Embryonic facial prominence (tissue), 1 donor: ENCODE measurements at regions not wholly inside any gene's neighbourhood (a gene's known extent, or its start where the extent isn't known, plus 50 kb on each side); places are given as distances from the start of the nearest gene placed in this dataset.

Experiments used
- DNase-seq: peaks from one replicate; pipeline ENCODE4 v3.0.0-alpha.2; 2016; ENCODE audit errors: extremely low spot score

DNA sequence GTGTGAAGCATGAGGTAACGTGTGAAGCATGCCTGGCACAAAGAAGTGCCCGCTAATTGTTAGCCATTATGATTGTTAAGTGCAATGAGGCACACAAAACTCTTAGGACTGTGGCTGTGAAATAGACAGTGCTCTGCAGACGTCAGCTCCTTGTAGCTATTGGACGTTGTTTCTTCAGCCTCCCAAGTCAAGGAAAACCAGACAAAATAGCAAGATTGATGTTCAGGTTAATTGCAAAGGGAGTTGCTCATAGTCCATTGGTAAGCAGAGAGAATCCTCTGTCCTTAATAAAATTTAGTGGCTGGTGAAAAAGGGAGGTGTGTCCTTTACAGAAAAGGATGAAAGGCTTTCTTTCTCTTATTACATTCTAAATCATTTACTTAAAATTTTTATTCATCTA, 54.6 kb upstream of the MBP start:
- no peak for DNase-seq

DNA sequence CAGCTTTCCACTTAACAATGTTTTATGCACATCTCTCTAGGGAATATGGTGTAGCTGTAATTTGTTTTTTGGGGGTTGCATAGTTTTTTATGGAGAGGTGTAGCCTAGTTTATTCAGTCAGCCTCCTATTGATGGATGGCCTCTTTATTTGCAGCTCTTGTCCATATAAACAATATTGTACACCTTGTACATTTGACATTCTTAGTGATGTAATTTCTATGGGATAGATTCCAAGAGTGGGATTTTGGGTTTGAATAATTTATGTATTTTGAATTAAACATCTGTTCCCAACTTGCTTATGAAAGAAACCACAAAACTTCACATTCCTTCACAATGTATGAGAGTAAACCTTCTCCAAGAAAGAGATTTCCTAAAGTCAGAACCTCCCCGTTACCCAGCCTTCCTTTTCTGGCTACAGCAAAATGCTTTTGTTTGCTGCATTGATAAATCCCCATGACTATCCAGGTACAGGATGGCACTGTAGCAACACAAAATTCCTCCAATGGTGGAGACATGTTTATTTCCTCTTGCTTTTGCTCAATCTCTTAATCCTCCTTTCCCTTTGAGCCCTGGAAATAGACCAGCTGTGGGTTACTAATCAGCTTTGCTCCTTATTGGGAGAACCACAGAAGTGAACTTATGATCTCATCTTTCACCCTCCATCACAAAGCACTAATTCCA, 58.4 kb upstream of the GALR1 start:
- peak; percentile 50 for DNase-seq

DNA sequence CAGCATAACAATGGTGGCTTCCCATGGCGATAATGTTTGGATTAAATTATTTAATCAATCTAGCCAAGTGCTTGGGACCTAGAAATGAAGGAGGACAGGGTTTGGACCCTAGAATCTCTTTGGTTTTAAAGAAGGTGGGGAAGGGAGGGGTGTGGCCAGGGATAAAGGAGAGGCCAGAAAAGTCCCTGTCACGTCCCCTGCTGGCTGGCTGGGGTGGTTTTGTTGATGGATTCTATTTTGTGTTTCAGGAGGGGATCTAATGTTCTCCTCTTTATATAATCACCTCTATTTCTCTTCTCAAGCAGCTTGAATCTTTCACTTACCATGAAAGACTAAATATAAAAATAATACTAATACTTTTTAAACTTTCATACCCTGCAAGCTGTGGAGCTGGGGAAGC, 52.6 kb upstream of the GALR1 start:
- no peak for DNase-seq

DNA sequence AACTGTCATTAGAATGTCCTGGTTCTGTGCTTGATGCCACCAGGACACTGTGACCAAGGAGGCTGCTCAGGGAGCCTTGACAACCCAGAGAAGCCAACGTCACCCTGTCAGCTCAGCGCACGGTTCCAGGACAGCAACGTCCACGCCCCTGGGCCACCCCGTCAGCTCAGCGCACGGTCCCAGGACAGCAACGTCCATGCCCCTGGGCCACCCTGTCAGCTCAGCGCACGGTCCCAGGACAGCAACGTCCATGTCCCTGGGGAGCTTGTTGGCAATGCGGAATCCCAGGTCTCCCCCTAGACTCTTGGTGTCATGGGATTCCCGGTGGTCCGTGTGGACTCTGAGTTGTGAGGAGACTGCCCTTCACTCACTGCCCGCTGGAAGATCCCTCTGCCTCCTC, 51.0 kb upstream of the GALR1 start:
- no peak for DNase-seq

DNA sequence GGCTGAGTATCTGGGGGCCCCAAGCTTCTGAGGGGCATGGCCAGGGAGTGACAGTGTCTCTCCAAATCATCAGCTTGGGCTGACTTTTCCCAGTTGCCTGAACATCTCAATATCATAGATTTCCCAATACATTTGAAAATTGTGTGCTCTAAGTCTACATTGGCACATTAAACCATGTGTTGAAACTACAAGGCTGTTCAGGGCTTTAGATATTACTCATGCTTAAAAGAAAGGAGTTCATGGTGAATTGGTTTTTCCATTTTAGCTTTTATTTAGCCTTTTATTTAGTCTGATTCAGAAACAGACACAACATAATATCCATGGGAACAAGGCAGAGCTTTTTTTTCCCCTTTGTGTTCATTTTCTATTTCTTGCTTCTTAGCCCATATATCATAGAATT, 49.9 kb upstream of the GALR1 start:
- no peak for DNase-seq
